ENCODE measurements at regions not wholly inside any gene's neighbourhood (a gene's known extent, or its start where the extent isn't known, plus 50 kb on each side); places are given as distances from the start of the nearest gene placed in this dataset.
A peak's percentile ranks its signal among the peaks of the same experiment; 100 is the strongest.

DNA sequence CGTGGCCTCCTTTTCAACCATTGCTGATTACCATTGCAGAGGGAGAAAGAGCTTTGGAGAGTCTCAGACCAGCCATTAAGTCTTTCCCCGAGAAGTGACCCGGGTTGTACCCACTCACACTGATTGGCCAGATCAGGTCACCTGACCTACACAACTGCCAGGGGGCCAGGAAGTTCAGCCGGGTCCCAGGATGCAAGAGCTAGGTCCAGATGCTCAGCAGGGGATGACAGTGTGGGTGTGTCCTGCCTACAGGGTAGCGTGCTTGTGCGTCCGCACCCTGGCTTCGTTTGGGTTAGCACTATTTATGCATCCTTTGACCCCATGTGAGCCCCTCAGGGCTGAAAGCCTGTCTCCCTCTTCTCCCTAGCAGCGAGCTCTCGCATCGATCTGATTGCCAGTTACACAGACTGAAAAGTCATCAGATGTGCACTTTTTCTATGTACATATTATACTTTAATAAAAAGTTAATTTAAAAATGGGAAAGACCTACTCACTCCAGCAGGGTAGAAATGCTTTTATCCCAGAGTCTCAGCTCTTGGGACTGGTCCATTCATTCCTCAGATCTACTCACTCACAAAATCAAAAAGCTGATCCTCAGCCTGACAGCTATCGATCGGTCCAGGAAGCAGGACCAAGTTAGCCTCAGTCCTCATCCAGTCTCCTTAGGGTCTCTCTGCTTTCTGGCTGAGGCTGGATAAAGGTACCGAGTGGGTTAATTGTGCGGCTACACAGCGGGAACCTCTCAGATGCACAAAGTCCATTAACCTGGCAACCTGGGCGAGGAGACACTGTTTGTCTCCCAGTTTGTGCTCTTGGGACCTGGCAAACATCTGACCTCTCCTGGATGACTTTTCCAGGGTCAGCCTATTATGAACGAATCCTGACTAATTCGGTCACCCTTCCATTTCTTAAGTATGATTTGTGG lies 68.0 kb downstream of the SERPINA3 start (continued):
- TF ChIP-seq, protein P1, sequence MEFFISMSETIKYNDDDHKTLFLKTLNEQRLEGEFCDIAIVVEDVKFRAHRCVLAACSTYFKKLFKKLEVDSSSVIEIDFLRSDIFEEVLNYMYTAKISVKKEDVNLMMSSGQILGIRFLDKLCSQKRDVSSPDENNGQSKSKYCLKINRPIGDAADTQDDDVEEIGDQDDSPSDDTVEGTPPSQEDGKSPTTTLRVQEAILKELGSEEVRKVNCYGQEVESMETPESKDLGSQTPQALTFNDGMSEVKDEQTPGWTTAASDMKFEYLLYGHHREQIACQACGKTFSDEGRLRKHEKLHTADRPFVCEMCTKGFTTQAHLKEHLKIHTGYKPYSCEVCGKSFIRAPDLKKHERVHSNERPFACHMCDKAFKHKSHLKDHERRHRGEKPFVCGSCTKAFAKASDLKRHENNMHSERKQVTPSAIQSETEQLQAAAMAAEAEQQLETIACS (CRISPR knock-in tag; IDR thresholded peaks at IDR 0.05), result no peak
- TF ChIP-seq ZNF296 (CRISPR knock-in tag; conservative IDR thresholded peaks at IDR 0.05), result no peak
- no peak for TF ChIP-seq TRIM24 (CRISPR knock-in tag; IDR thresholded peaks at IDR 0.05)
- no peak for TF ChIP-seq HOXD1 (CRISPR knock-in tag; IDR thresholded peaks at IDR 0.05)
- no peak for TF ChIP-seq SP4 (CRISPR knock-in tag; IDR thresholded peaks at IDR 0.05)
- TF ChIP-seq SRSF4 (IDR thresholded peaks at IDR 0.05; ENCODE audit: low read depth, low read length, poor library complexity, severe bottlenecking), result no peak
- no peak; the same call in 1 of the 2 replicates for TF ChIP-seq ZNF431 (CRISPR knock-in tag; IDR thresholded peaks at IDR 0.05; ENCODE audit: borderline replicate concordance, low read depth)
- TF ChIP-seq KDM5A (IDR thresholded peaks at IDR 0.05; ENCODE audit: borderline replicate concordance, low read length), result no peak
- TF ChIP-seq ZNF562 (CRISPR knock-in tag; IDR thresholded peaks at IDR 0.05; ENCODE audit: borderline replicate concordance), result no peak
- TF ChIP-seq, protein P2, sequence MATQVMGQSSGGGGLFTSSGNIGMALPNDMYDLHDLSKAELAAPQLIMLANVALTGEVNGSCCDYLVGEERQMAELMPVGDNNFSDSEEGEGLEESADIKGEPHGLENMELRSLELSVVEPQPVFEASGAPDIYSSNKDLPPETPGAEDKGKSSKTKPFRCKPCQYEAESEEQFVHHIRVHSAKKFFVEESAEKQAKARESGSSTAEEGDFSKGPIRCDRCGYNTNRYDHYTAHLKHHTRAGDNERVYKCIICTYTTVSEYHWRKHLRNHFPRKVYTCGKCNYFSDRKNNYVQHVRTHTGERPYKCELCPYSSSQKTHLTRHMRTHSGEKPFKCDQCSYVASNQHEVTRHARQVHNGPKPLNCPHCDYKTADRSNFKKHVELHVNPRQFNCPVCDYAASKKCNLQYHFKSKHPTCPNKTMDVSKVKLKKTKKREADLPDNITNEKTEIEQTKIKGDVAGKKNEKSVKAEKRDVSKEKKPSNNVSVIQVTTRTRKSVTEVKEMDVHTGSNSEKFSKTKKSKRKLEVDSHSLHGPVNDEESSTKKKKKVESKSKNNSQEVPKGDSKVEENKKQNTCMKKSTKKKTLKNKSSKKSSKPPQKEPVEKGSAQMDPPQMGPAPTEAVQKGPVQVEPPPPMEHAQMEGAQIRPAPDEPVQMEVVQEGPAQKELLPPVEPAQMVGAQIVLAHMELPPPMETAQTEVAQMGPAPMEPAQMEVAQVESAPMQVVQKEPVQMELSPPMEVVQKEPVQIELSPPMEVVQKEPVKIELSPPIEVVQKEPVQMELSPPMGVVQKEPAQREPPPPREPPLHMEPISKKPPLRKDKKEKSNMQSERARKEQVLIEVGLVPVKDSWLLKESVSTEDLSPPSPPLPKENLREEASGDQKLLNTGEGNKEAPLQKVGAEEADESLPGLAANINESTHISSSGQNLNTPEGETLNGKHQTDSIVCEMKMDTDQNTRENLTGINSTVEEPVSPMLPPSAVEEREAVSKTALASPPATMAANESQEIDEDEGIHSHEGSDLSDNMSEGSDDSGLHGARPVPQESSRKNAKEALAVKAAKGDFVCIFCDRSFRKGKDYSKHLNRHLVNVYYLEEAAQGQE (IDR thresholded peaks at IDR 0.05; ENCODE audit: borderline replicate concordance in 1 of 2, low read depth in 1 of 2, low read length in 2 of 2), result no peak
- TF ChIP-seq CENPX (CRISPR knock-in tag; IDR thresholded peaks at IDR 0.05), result no peak
- TF ChIP-seq CAMTA2 (CRISPR knock-in tag; IDR thresholded peaks at IDR 0.05; ENCODE audit: borderline replicate concordance), result no peak
- TF ChIP-seq HMG20A (CRISPR knock-in tag; IDR thresholded peaks at IDR 0.05; ENCODE audit: borderline replicate concordance), result 0 out of 2 replicates have a peak, but pooled peaks have one; percentile 8
- TF ChIP-seq ZNF225 (CRISPR knock-in tag; IDR thresholded peaks at IDR 0.05), result no peak
- TF ChIP-seq YEATS4 (CRISPR knock-in tag; IDR thresholded peaks at IDR 0.05; ENCODE audit: borderline replicate concordance), result no peak
- no peak for TF ChIP-seq HCFC1 (IDR thresholded peaks at IDR 0.05; ENCODE audit: low read depth, low read length)
- no peak for TF ChIP-seq PAX8 (CRISPR knock-in tag; IDR thresholded peaks at IDR 0.05; ENCODE audit: borderline replicate concordance)
- TF ChIP-seq TAF1 (CRISPR knock-in tag; IDR thresholded peaks at IDR 0.05), result no peak
- TF ChIP-seq PHF20 (CRISPR knock-in tag; IDR thresholded peaks at IDR 0.05), result no peak
- no peak for TF ChIP-seq ZNF605 (CRISPR knock-in tag; IDR thresholded peaks at IDR 0.05)
- no peak for TF ChIP-seq TEAD3 (CRISPR knock-in tag; optimal IDR thresholded peaks at IDR 0.05; ENCODE audit: borderline replicate concordance)
- TF ChIP-seq, protein P3, sequence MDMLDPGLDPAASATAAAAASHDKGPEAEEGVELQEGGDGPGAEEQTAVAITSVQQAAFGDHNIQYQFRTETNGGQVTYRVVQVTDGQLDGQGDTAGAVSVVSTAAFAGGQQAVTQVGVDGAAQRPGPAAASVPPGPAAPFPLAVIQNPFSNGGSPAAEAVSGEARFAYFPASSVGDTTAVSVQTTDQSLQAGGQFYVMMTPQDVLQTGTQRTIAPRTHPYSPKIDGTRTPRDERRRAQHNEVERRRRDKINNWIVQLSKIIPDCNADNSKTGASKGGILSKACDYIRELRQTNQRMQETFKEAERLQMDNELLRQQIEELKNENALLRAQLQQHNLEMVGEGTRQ (IDR thresholded peaks at IDR 0.05; ENCODE audit: low read depth, low read length), result 0 out of 2 replicates have a peak, but pooled peaks have one; percentile 6
- TF ChIP-seq, protein P3 (CRISPR knock-in tag; IDR thresholded peaks at IDR 0.05; ENCODE audit: borderline replicate concordance), result peak; percentile 62; the same call in 1 of the 2 replicates
- no peak for TF ChIP-seq HOXA5 (CRISPR knock-in tag; IDR thresholded peaks at IDR 0.05)

All from HepG2 (cell line).